ENCODE measurements at regions not wholly inside any gene's neighbourhood (a gene's known extent, or its start where the extent isn't known, plus 50 kb on each side); places are given as distances from the start of the nearest gene placed in this dataset.

GRCh38 chr13:70408865-70409264 lies 300.6 kb upstream of the KLHL1 start:
- no peak for TF ChIP-seq CTCF (IDR thresholded peaks at IDR 0.05)
- DNase-seq (ENCODE audit: low spot score), result no peak
- Histone ChIP-seq H3K27ac (no peak overlapping the region), H3K4me3 (no peak overlapping the region)

- no peak for DNase-seq (ENCODE audit: low spot score)
- no peak for TF ChIP-seq CTCF (IDR thresholded peaks at IDR 0.05)
- no peak overlapping the region for H3K4me3 ChIP-seq
- no peak overlapping the region for H3K27ac ChIP-seq
Observed at GRCh38 chr13:70407486-70407885, 299.2 kb upstream of the KLHL1 start.

- H3K27ac ChIP-seq, result no peak overlapping the region
- no peak for TF ChIP-seq CTCF (IDR thresholded peaks at IDR 0.05)
- no peak overlapping the region for H3K4me3 ChIP-seq
- DNase-seq (ENCODE audit: low spot score), result no peak
Observed at GRCh38 chr13:70405266-70405665, 297.0 kb upstream of the KLHL1 start.

DNA sequence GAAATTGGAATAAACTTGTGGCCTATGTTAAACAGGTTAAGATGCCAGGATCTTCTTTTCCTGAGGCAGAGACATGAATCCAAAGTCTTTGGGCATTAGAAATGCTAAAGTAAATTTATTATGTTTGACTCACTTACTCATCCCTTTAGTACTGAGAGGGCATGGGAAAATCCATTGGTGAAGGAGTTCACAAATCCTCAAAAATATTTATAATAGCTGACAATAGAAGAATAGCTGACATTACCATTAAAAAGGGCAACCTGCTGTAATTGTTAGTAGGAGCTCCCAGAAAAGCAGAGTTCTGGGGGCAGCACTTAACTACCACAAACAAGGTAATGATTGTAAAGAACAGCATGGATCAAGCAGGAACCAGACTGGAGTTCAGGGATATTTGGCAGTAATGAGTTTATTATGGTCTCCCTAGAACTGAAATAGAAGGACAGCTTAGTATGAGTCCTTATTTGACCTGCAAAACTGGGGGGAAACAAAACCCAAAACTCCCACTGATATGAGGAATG lies 285.8 kb upstream of the KLHL1 start:
- no peak for DNase-seq (ENCODE audit: low spot score)
- no peak for TF ChIP-seq CTCF (IDR thresholded peaks at IDR 0.05)
- no peak overlapping the region for H3K4me3 ChIP-seq
- H3K27ac ChIP-seq, result no peak overlapping the region

DNA sequence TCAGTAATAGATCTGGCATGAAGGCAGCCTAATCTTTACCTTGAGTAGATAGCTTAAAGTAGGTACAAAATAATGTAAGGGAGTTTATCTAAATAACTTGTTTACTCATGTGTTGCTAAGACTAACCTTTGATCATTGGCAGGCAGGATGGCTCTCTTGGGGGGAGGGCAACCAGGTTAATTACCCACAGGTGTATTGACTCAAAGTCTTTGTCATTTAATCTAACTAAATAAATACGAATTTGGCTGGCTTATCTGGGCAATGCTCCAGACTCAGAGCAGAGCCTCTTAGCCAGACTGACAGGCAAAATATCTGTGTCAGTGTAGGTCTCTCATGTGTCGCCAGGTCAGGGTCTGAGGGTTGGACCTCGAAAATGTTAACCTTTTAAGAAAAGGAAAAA lies 283.4 kb upstream of the KLHL1 start:
- Histone ChIP-seq H3K27ac (no peak overlapping the region), H3K4me3 (no peak overlapping the region)
- no peak for DNase-seq (ENCODE audit: low spot score)
- no peak for TF ChIP-seq CTCF (IDR thresholded peaks at IDR 0.05)

GRCh38 chr13:70390968-70391367 lies 282.7 kb upstream of the KLHL1 start:
- no peak for DNase-seq (ENCODE audit: low spot score)
- Histone ChIP-seq H3K27ac (no peak overlapping the region), H3K4me3 (no peak overlapping the region)
- no peak for TF ChIP-seq CTCF (IDR thresholded peaks at IDR 0.05)

- no peak for DNase-seq (ENCODE audit: low spot score)
- H3K4me3 ChIP-seq, result no peak overlapping the region
- no peak for TF ChIP-seq CTCF (IDR thresholded peaks at IDR 0.05)
- H3K27ac ChIP-seq, result no peak overlapping the region
Observed at GRCh38 chr13:70390064-70390463, 281.8 kb upstream of the KLHL1 start.

Measured in coronary artery (tissue), 2 donors.